HG03095 (cell line): ENCODE measurements at regions not wholly inside any gene's neighbourhood (a gene's known extent, or its start where the extent isn't known, plus 50 kb on each side); places are given as distances from the start of the nearest gene placed in this dataset.

ENCODE experiments used
- ATAC-seq: cut with Tn5 transposase; IDR thresholded peaks from one replicate; pipeline ENCODE4 v1.9.1; 2021; ENCODE audit warnings: moderate library complexity; ENCODE audit not compliant: unreplicated experiment

- no peak for ATAC-seq
Observed at GRCh38 chr11:129723146-129723760, 92.4 kb upstream of the TMEM45B start.

- ATAC-seq: no peak
Observed at GRCh38 chr11:129723761-129724162, 91.9 kb upstream of the TMEM45B start.

- no peak for ATAC-seq
Observed at GRCh38 chr11:129724866-129725265, 90.8 kb upstream of the TMEM45B start.

DNA sequence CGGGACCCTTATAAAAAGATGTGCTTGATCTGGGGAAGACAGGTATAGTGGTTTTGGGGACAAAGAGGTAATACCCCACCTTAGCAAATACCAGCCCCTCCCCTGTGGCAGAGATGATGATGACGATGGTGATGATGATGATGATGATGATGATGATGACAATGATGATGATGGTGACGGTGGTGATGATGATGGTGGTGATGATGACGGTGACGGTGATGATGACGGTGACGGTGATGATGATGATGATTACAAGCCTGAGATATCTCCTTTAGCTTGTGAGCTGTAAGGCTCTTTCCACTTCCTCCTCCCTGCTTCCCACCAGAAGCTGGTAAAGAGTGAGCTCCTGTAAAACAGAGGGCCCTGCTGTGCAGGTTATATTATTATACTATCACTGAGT, 89.5 kb upstream of the TMEM45B start:
- ATAC-seq: no peak

DNA sequence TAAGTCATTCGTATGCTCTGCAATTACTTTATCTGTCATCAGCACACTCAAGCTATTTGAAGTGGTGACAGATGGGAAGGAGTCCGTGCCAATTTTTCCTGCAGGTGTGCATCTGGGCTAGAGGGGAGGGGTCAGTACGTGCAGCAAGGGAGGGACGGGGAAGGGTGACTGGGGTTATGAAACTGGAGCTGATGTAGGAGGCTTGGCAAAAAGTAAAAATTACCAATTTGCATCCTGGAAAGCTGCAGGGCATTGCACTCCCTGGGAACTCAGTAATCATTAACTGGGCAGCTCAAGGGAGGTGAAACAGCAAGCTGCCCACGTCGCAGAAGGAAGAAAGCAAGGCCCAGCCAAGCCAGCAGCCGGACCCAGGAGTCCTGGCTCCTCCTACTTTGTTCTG, 87.1 kb upstream of the TMEM45B start:
- no peak for ATAC-seq

- ATAC-seq: no peak
Observed at GRCh38 chr11:129729216-129729615, 86.4 kb upstream of the TMEM45B start.

GRCh38 chr11:129729823-129730222, 85.8 kb upstream of the TMEM45B start:
- no peak for ATAC-seq

GRCh38 chr11:129731316-129731715, 84.3 kb upstream of the TMEM45B start:
- no peak for ATAC-seq

DNA sequence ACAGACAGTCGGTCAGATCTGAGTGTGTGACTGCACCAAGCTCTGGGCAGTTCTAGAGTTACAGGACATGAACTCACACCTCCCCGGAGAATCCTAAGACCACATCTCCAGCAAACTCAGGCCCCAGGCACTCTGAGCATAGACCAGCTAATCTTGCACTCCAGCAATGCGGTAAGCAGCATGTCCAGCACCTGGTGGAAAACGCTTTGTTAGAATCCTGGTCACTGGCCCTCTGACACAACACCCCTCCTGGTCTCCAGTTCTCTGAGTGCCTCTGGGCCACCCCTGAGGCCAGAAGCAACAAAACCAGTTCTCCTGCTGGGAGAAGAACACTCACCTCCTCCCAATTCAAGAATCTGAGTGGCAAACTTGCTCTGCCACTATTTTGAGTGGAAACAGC, 82.7 kb upstream of the TMEM45B start:
- ATAC-seq: no peak

DNA sequence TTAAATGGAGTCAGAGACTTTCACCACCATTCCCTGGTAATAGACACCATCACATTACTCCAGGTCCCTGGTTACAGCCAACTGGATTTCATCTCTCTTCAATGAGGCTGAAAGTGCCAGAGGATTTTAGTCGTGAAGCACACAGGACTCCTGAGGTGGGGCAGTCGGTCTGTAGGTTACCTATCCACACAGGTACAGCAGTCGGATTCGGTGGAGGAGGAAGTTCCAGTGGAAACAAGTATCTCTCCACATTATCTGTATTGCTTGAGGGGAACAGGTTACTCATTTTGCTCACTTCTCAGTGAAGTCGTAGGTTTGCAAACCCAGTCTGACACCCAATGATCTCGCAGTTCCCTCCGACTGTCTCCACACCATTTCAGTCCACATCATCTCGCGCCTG, 82.3 kb upstream of the TMEM45B start:
- ATAC-seq: no peak

GRCh38 chr11:129733981-129734380, 81.7 kb upstream of the TMEM45B start:
- no peak for ATAC-seq

GRCh38 chr11:129734654-129735053, 81.0 kb upstream of the TMEM45B start:
- no peak for ATAC-seq

DNA sequence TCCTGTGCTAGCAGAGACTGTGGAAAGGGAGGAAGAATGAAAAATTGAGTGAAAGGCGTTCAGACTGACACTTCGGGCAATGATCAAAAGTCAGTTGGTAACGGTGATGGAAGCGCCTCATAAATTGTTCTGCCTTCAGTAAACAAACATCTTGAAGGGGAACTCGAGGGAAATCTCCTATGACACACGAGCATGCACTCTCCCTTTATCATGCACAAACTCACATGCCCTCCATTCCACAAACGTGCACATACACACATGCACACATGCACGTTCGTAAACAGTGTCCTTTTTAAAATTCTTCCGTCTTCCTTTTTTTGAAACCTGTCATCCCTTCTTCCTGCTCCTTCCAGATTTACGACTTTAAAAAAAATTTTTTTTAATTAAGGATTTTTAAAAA, 77.8 kb upstream of the TMEM45B start:
- no peak for ATAC-seq

DNA sequence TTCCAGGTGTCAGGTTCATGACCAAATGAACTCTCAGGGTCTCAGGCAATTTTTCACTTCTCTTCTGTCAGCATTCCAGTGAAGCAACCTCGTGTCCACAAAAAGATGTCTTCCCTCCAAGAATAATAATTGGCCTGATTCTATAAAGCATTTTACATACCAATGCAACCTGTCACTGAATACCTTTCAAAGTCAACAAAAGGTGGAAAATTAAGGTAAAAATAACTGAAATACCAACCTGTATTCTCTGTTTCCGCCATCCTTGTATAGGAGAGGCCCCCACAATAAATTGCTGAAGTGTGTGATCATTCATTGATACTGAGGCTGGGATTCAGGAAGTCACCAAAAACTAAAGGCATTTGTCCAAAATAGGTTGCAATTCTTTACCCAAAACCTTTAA, 77.4 kb upstream of the TMEM45B start:
- ATAC-seq: no peak

GRCh38 chr11:129739339-129739738, 76.3 kb upstream of the TMEM45B start:
- no peak for ATAC-seq

DNA sequence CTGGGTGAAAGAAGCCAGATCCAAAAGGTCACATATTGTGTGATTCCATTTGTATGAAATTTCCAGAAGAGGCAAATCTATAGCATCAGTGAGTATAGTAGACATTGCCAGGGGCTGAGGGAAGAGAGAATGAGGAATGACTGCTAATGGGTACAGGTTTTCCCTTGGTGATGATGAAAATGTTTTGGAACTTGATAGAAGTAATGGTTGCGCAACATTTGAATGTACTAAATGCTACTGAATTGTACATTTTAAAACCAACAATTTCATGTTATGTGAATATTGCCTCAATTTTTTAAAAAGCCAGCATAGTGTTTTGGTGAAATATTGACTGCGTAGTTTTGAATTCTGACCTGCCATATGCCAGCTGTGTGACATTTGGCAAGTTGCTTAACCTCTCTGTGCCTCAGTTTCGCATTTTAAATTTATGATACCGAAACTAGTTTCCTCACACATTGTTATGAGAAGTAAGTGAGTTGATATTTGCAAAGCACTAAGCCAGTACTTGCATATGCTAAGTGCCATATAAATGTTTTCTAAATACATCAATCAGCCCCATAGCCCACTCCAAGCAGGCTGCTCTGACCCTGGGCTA, 75.4 kb upstream of the TMEM45B start:
- no peak for ATAC-seq

DNA sequence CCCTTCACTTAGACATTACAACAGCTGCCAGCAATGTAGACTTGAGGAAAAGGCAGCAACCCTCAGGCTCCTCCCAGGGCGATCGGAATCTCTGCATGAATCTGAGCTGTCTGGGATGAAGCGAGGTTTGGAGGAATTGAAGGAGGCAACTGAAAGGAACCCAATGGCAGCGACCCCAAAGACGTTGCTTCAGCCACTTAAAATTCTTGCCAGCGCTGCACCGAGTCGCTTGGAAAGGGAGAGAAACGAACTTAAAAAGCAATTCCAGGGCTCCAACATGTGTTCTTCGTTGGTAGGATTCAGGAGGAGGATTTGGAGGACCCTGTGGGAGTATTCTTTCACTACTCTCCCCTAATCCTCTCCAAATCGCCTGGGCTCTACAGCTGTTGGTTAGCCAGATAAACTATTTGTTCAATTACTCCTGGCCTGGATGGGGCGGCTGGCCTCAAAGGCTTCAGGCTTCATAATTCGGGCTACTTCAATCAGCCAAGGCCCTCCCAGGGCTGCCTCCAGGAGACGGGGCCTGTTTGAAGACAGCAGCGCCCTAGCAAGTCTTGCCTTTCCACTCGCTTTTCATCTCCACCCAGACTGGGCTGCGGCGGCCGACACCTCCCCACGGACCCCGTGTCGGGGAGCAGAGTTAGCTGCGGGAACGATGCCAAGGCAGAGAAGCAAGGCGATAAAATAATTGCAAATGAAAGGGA, 72.4 kb upstream of the TMEM45B start:
- ATAC-seq: no peak

DNA sequence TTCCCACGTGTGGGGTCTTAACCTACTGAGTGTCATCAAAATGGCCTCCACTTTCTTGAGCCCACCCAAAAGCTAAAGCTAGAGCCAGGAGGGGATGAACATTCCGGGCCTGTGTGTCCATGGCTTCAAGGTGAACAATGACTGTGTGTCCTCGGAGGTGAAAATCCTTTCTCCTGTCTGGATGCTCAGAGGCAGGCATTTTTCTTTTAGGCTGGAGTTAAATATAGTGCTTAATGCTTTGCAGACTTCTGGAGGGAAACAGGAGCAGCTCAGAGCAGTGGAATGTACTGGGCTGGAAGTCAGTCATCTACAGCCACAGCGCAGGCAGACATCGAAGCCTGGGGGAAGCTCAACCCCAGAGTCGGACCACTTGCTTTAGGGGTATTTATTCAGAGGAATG, 68.6 kb upstream of the TMEM45B start:
- ATAC-seq: no peak

- no peak for ATAC-seq
Observed at GRCh38 chr11:129749141-129749540, 66.5 kb upstream of the TMEM45B start.

- peak; percentile 90 for ATAC-seq
Observed at GRCh38 chr11:129750343-129751292, 65.0 kb upstream of the TMEM45B start.

- ATAC-seq: no peak
Observed at GRCh38 chr11:129751511-129751910, 64.1 kb upstream of the TMEM45B start.
